ENCODE measurements at regions not wholly inside any gene's neighbourhood (a gene's known extent, or its start where the extent isn't known, plus 50 kb on each side); places are given as distances from the start of the nearest gene placed in this dataset.

DNA sequence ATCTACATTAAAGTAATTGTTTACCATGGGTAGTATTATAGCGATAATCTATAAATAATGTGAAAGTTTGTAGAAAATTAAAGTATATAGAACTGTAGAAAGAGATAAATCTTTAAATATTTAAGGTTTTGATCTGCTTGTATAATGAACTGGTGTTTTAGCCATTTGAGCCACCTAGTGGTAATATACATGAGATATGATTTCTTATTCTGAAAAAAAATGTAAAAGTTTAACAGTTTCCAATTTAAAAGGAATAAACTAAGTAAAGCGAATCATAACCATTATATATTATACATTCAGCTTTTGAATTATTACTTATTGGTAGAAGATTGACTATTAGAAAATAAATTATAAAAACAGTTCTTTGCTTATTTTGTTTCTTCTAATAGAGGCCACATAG is 91.2 kb downstream of the OTUD1 start:
- TF ChIP-seq, protein P1, sequence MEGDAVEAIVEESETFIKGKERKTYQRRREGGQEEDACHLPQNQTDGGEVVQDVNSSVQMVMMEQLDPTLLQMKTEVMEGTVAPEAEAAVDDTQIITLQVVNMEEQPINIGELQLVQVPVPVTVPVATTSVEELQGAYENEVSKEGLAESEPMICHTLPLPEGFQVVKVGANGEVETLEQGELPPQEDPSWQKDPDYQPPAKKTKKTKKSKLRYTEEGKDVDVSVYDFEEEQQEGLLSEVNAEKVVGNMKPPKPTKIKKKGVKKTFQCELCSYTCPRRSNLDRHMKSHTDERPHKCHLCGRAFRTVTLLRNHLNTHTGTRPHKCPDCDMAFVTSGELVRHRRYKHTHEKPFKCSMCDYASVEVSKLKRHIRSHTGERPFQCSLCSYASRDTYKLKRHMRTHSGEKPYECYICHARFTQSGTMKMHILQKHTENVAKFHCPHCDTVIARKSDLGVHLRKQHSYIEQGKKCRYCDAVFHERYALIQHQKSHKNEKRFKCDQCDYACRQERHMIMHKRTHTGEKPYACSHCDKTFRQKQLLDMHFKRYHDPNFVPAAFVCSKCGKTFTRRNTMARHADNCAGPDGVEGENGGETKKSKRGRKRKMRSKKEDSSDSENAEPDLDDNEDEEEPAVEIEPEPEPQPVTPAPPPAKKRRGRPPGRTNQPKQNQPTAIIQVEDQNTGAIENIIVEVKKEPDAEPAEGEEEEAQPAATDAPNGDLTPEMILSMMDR (conservative IDR thresholded peaks at IDR 0.05; ENCODE audit: low read depth, low read length): peak; percentile 59
- TF ChIP-seq EZH2 (IDR thresholded peaks at IDR 0.05; ENCODE audit: low read length, unreplicated experiment) (no peak), EZH2phosphoT487 (IDR thresholded peaks at IDR 0.05; ENCODE audit: borderline replicate concordance, low read length) (no peak)
